Neural cell (in vitro differentiated cells): ENCODE measurements at regions not wholly inside any gene's neighbourhood (a gene's known extent, or its start where the extent isn't known, plus 50 kb on each side); places are given as distances from the start of the nearest gene placed in this dataset.

ENCODE experiments used
- CTCF ChIP-seq: fragments of 450-650 bp; IDR thresholded peaks from 2 replicates; pipeline ENCODE4 v1.5.1; 2014; ENCODE audit warnings: antibody characterized with exemption, mild to moderate bottlenecking, moderate library complexity; ENCODE audit not compliant: poor library complexity, severe bottlenecking
- EP300 ChIP-seq: fragments of 450-650 bp; conservative IDR thresholded peaks from 2 replicates; pipeline ENCODE4 v1.6.1; 2014; ENCODE audit warnings: antibody characterized with exemption, mild to moderate bottlenecking, moderate library complexity; ENCODE audit not compliant: poor library complexity, severe bottlenecking
- EZH2 ChIP-seq: fragments of 200-600, 300-800 bp; shearing (Covaris generic), sonication (generic); IDR thresholded peaks from 2 replicates; pipeline ENCODE4 v1.6.1; 2014; ENCODE audit warnings: antibody characterized with exemption, low read length, borderline replicate concordance, mild to moderate bottlenecking; ENCODE audit not compliant: insufficient read depth, poor library complexity, severe bottlenecking
- MXI1 ChIP-seq: fragments of 450-650 bp; conservative IDR thresholded peaks from 2 replicates; pipeline ENCODE4 v1.6.1; 2014; ENCODE audit warnings: antibody characterized with exemption, mild to moderate bottlenecking; ENCODE audit not compliant: poor library complexity, severe bottlenecking
- POLR2AphosphoS5 ChIP-seq: IDR thresholded peaks from 2 replicates; pipeline ENCODE4 v1.6.1; 2012
- RAD21 ChIP-seq: fragments of 450-650 bp; conservative IDR thresholded peaks from 2 replicates; pipeline ENCODE4 v1.6.1; 2014; ENCODE audit warnings: antibody characterized with exemption, mild to moderate bottlenecking, moderate library complexity
- SMC3 ChIP-seq: fragments of 450-650 bp; conservative IDR thresholded peaks from 2 replicates; pipeline ENCODE4 v1.6.1; 2014; ENCODE audit warnings: antibody characterized with exemption, mild to moderate bottlenecking, moderate library complexity; ENCODE audit not compliant: poor library complexity
- TAF1 ChIP-seq: IDR thresholded peaks from 2 replicates; pipeline ENCODE4 v1.6.1; 2012; ENCODE audit warnings: low read depth
- TF ChIP-seq, protein P1 (sequence below): IDR thresholded peaks from 2 replicates; pipeline ENCODE4 v1.6.1; 2012; ENCODE audit warnings: borderline replicate concordance

DNA sequence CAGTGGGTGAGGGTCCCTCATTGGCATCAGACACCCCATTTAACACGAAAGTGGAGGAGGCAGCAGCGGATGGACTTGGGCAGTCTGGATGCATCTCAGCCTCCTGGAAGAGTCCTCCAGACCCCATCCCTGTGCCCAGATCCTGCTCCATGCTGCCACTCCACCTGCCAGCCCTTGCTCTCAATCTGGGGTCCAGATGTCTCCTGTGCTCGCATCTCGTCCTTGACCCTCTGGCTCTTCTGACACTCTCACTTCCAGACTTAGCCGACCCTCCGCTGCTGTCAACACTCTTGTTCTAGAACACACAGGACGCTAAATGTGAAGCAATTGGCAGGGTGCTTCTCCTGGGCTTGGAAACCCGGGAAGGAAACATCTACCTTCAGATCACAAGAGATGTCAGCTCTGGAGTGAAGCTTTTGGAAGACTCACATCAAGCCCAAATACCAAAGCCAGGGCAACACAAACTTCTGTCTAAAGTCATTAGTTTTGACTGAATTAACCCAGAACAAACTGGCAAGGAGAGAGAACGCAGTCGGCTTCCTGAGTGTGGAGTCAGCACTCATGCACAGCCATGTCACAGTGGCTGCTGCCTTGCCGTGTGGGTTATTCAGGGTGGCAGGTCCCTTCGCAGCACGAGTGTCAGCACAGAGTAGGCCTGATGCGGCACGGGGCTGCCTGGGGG, 379.1 kb downstream of the TCERG1L start:
- TF ChIP-seq CTCF: no peak
- no peak for TF ChIP-seq EP300
- TF ChIP-seq POLR2AphosphoS5: no peak
- TF ChIP-seq RAD21: no peak
- TF ChIP-seq SMC3: no peak
- TF ChIP-seq EZH2: no peak
- no peak for TF ChIP-seq TAF1
- TF ChIP-seq, protein P1, sequence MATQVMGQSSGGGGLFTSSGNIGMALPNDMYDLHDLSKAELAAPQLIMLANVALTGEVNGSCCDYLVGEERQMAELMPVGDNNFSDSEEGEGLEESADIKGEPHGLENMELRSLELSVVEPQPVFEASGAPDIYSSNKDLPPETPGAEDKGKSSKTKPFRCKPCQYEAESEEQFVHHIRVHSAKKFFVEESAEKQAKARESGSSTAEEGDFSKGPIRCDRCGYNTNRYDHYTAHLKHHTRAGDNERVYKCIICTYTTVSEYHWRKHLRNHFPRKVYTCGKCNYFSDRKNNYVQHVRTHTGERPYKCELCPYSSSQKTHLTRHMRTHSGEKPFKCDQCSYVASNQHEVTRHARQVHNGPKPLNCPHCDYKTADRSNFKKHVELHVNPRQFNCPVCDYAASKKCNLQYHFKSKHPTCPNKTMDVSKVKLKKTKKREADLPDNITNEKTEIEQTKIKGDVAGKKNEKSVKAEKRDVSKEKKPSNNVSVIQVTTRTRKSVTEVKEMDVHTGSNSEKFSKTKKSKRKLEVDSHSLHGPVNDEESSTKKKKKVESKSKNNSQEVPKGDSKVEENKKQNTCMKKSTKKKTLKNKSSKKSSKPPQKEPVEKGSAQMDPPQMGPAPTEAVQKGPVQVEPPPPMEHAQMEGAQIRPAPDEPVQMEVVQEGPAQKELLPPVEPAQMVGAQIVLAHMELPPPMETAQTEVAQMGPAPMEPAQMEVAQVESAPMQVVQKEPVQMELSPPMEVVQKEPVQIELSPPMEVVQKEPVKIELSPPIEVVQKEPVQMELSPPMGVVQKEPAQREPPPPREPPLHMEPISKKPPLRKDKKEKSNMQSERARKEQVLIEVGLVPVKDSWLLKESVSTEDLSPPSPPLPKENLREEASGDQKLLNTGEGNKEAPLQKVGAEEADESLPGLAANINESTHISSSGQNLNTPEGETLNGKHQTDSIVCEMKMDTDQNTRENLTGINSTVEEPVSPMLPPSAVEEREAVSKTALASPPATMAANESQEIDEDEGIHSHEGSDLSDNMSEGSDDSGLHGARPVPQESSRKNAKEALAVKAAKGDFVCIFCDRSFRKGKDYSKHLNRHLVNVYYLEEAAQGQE: no peak
- TF ChIP-seq MXI1: no peak
